ENCODE measurements at regions not wholly inside any gene's neighbourhood (a gene's known extent, or its start where the extent isn't known, plus 50 kb on each side); places are given as distances from the start of the nearest gene placed in this dataset.

- no peaks in the 10 kb centered on the region for H3K4me1 Mint-ChIP-seq
- TF ChIP-seq, protein P1, sequence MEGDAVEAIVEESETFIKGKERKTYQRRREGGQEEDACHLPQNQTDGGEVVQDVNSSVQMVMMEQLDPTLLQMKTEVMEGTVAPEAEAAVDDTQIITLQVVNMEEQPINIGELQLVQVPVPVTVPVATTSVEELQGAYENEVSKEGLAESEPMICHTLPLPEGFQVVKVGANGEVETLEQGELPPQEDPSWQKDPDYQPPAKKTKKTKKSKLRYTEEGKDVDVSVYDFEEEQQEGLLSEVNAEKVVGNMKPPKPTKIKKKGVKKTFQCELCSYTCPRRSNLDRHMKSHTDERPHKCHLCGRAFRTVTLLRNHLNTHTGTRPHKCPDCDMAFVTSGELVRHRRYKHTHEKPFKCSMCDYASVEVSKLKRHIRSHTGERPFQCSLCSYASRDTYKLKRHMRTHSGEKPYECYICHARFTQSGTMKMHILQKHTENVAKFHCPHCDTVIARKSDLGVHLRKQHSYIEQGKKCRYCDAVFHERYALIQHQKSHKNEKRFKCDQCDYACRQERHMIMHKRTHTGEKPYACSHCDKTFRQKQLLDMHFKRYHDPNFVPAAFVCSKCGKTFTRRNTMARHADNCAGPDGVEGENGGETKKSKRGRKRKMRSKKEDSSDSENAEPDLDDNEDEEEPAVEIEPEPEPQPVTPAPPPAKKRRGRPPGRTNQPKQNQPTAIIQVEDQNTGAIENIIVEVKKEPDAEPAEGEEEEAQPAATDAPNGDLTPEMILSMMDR (conservative IDR thresholded peaks at IDR 0.05) = no peak
- no peaks in the 10 kb centered on the region for H3K27me3 Mint-ChIP-seq (ENCODE audit: low read depth)
- no peak overlapping the region for H3K4me3 Mint-ChIP-seq
- no peaks in the 10 kb centered on the region for H3K36me3 Mint-ChIP-seq (ENCODE audit: low read depth)
- H3K9me3 Mint-ChIP-seq = no peaks in the 10 kb centered on the region
- no peak for DNase-seq (ENCODE audit: low read depth, low spot score)
- H3K27ac Mint-ChIP-seq (ENCODE audit: unreplicated experiment) = no peak overlapping the region
Measured at GRCh38 chr7:42628054-42628453, 283.8 kb downstream of the C7orf25 start.

GRCh38 chr7:42627626-42628025 is 284.2 kb downstream of the C7orf25 start:
- Mint-ChIP-seq H3K36me3 (ENCODE audit: low read depth) (no peaks in the 10 kb centered on the region), H3K9me3 (no peaks in the 10 kb centered on the region), H3K27me3 (ENCODE audit: low read depth) (no peaks in the 10 kb centered on the region), H3K27ac (ENCODE audit: unreplicated experiment) (no peak overlapping the region), H3K4me3 (no peak overlapping the region), H3K4me1 (no peaks in the 10 kb centered on the region)
- no peak for DNase-seq (ENCODE audit: low read depth, low spot score)
- TF ChIP-seq, protein P1 (conservative IDR thresholded peaks at IDR 0.05) = no peak

GRCh38 chr7:42627101-42627500 is 284.8 kb downstream of the C7orf25 start:
- no peak for DNase-seq (ENCODE audit: low read depth, low spot score)
- TF ChIP-seq, protein P1 (conservative IDR thresholded peaks at IDR 0.05) = no peak
- Mint-ChIP-seq H3K4me1 (no peaks in the 10 kb centered on the region), H3K27ac (ENCODE audit: unreplicated experiment) (no peak overlapping the region), H3K4me3 (no peak overlapping the region), H3K9me3 (no peaks in the 10 kb centered on the region), H3K36me3 (ENCODE audit: low read depth) (no peaks in the 10 kb centered on the region), H3K27me3 (ENCODE audit: low read depth) (no peaks in the 10 kb centered on the region)

DNA sequence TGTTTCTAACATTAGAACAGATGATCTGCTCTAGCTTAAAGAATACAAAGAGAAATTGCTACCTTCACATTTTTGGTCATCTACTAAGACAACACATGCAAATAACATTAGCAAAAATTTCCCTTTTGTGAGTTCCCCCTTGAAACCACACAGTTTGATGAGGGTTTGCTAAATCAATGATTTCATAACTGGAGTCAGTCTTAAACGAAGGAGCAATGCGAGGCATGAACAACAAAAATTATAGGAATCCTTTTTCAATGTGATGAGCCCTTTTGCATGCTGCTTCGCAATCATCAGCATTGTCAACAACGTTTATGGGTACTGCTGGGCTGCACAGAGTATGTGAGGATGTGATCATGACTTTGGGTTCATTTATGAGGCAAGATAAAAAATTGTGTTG is 286.4 kb downstream of the C7orf25 start:
- Mint-ChIP-seq H3K4me3 (no peak overlapping the region), H3K9me3 (no peaks in the 10 kb centered on the region), H3K4me1 (no peaks in the 10 kb centered on the region), H3K27ac (ENCODE audit: unreplicated experiment) (no peak overlapping the region), H3K36me3 (ENCODE audit: low read depth) (no peaks in the 10 kb centered on the region), H3K27me3 (ENCODE audit: low read depth) (no peaks in the 10 kb centered on the region)
- DNase-seq (ENCODE audit: low read depth, low spot score) = no peak
- TF ChIP-seq, protein P1 (conservative IDR thresholded peaks at IDR 0.05) = no peak

DNA sequence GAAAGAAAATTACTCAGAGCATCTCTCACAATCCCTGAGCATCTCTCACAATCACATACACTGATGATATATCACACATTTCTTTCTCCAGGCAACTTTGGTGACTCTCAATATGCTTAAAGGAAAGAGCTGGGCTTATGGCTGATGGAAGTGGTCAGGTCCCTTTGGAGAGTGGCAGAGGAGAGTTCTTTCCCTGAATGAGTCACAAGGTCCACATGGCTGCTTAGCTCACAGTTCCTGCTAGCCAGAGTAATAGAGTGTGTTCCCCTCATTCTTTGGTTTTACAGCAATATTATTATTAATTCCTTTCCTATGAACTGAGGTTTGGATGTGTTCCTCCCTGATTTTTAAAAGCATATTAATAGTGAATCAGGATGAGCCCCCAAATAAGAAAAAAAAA is 287.4 kb downstream of the C7orf25 start:
- Mint-ChIP-seq H3K27me3 (ENCODE audit: low read depth) (no peaks in the 10 kb centered on the region), H3K9me3 (no peaks in the 10 kb centered on the region), H3K4me1 (no peaks in the 10 kb centered on the region), H3K27ac (ENCODE audit: unreplicated experiment) (no peak overlapping the region), H3K36me3 (ENCODE audit: low read depth) (no peaks in the 10 kb centered on the region), H3K4me3 (no peak overlapping the region)
- TF ChIP-seq, protein P1 (conservative IDR thresholded peaks at IDR 0.05) = no peak
- DNase-seq (ENCODE audit: low read depth, low spot score) = no peak
